ENCODE measurements at regions not wholly inside any gene's neighbourhood (a gene's known extent, or its start where the extent isn't known, plus 50 kb on each side); places are given as distances from the start of the nearest gene placed in this dataset.
"Not testable (repeated sequence)": the region's sequence is repeated elsewhere in the genome, so short reads cannot be mapped to it uniquely, and the experiment has no call there.

- TF ChIP-seq, protein P1, sequence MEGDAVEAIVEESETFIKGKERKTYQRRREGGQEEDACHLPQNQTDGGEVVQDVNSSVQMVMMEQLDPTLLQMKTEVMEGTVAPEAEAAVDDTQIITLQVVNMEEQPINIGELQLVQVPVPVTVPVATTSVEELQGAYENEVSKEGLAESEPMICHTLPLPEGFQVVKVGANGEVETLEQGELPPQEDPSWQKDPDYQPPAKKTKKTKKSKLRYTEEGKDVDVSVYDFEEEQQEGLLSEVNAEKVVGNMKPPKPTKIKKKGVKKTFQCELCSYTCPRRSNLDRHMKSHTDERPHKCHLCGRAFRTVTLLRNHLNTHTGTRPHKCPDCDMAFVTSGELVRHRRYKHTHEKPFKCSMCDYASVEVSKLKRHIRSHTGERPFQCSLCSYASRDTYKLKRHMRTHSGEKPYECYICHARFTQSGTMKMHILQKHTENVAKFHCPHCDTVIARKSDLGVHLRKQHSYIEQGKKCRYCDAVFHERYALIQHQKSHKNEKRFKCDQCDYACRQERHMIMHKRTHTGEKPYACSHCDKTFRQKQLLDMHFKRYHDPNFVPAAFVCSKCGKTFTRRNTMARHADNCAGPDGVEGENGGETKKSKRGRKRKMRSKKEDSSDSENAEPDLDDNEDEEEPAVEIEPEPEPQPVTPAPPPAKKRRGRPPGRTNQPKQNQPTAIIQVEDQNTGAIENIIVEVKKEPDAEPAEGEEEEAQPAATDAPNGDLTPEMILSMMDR (IDR thresholded peaks at IDR 0.05) = no peak
- Histone ChIP-seq H3K4me3 (no peak overlapping the region), H3K9me3 (no peaks in the 10 kb centered on the region), H3K36me3 (ENCODE audit: low read depth) (no peaks in the 10 kb centered on the region), H3K4me1 (ENCODE audit: low read depth) (no peaks in the 10 kb centered on the region)
- intact Hi-C loops (cut with DNase I, micrococcal nuclease) = no loop called here
- DNase-seq (no peak), ATAC-seq (no peak)
Observed at GRCh38 chr5:135150767-135151166, 116.7 kb upstream of the PITX1 start.

- DNase-seq = no peak
- ATAC-seq = no peak
- no peaks in the 10 kb centered on the region for H3K36me3 ChIP-seq (ENCODE audit: low read depth)
- no peaks in the 10 kb centered on the region for H3K4me1 ChIP-seq (ENCODE audit: low read depth)
- no peak overlapping the region for H3K4me3 ChIP-seq
- no peaks in the 10 kb centered on the region for H3K9me3 ChIP-seq
- TF ChIP-seq, protein P1 (IDR thresholded peaks at IDR 0.05) = no peak
- intact Hi-C loops (cut with DNase I, micrococcal nuclease) = no loop called here
Observed at GRCh38 chr5:135149956-135150723, 116.1 kb upstream of the PITX1 start.

- ATAC-seq (no peak), DNase-seq (no peak)
- Histone ChIP-seq H3K9me3 (no peaks in the 10 kb centered on the region), H3K4me1 (ENCODE audit: low read depth) (no peaks in the 10 kb centered on the region), H3K4me3 (no peak overlapping the region), H3K36me3 (ENCODE audit: low read depth) (no peaks in the 10 kb centered on the region)
- intact Hi-C loops (cut with DNase I, micrococcal nuclease) = no loop called here
- TF ChIP-seq, protein P1 (IDR thresholded peaks at IDR 0.05) = no peak
Observed at GRCh38 chr5:135149229-135149955, 115.4 kb upstream of the PITX1 start.

GRCh38 chr5:135147294-135148090 is 113.5 kb upstream of the PITX1 start:
- intact Hi-C loops (cut with DNase I, micrococcal nuclease) = no loop called here
- H3K9me3 ChIP-seq = no peaks in the 10 kb centered on the region

GRCh38 chr5:135145985-135146384 is 112.0 kb upstream of the PITX1 start:
- Histone ChIP-seq H3K4me1 (ENCODE audit: low read depth) (peaks cover 3% of the 10 kb centered on the region), H3K4me3 (no peak overlapping the region), H3K9me3 (no peaks in the 10 kb centered on the region), H3K36me3 (ENCODE audit: low read depth) (no peaks in the 10 kb centered on the region)
- DNase-seq (no peak), ATAC-seq (no peak)
- TF ChIP-seq, protein P1 (IDR thresholded peaks at IDR 0.05) = no peak
- intact Hi-C loops (cut with DNase I, micrococcal nuclease) = no loop called here

More at GRCh38 chr5:135147294-135148090, 113.5 kb upstream of the PITX1 start:
- ATAC-seq (no peak), DNase-seq (no peak)
- TF ChIP-seq, protein P1 (IDR thresholded peaks at IDR 0.05) = no peak
- H3K4me3 ChIP-seq = no peak overlapping the region
- no peaks in the 10 kb centered on the region for H3K4me1 ChIP-seq (ENCODE audit: low read depth)
- H3K36me3 ChIP-seq (ENCODE audit: low read depth) = no peaks in the 10 kb centered on the region

DNA sequence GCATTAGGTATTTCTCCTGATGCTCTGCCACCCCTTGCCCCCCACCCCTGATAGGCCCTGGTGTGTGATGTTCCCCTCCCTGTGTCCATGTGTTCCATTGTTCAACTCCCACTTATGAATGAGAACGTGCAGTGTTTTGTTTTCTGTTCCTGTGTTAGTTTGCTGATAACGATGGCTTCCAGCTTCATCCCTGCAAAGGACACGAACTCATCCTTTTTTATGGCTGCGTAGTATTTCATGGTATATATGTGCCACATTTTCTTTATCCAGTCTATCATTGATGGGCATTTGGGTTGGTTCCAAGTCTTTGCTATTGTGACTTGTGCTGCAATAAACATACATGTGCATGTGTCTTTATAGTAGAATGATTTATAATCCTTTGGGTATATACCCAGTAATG is 109.7 kb upstream of the PITX1 start:
- H3K36me3 ChIP-seq (ENCODE audit: low read depth); H3K4me1 ChIP-seq (ENCODE audit: low read depth); ATAC-seq; intact Hi-C loops (cut with DNase I, micrococcal nuclease); H3K4me3 ChIP-seq; DNase-seq; H3K9me3 ChIP-seq: not testable (repeated sequence)
